ENCODE measurements at regions not wholly inside any gene's neighbourhood (a gene's known extent, or its start where the extent isn't known, plus 50 kb on each side); places are given as distances from the start of the nearest gene placed in this dataset.

DNA sequence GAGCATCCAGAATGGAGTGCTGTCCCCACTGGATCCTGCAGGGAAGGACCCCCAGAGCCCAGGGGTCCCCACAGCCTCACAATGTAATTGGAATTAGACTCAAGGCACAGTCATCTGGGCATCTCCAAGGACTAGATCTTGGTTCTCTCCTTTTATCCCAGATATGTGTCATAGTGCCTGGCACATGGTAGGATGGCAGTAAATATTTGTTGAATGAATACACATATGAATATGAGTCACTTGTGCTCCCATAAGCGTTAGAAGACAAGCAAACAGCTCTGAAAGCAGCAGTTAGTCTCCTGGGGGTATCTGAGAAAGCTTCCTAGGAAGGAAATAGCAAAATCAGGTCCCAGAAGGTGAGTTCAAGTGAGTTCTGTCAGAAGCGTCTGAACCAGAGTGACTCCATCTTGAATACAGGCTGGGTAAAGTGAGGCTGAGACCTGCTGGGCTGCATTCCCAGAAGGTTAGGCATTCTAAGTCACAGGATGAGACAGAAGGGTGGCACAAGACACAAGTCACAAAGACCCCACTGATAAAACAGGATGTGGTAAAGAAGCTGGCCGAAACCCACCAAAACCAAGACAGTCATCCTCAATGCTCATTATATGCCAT, 234.1 kb upstream of the ID2 start:
- DNase-seq (ENCODE audit: low read depth in 2 of 2): no peak

DNA sequence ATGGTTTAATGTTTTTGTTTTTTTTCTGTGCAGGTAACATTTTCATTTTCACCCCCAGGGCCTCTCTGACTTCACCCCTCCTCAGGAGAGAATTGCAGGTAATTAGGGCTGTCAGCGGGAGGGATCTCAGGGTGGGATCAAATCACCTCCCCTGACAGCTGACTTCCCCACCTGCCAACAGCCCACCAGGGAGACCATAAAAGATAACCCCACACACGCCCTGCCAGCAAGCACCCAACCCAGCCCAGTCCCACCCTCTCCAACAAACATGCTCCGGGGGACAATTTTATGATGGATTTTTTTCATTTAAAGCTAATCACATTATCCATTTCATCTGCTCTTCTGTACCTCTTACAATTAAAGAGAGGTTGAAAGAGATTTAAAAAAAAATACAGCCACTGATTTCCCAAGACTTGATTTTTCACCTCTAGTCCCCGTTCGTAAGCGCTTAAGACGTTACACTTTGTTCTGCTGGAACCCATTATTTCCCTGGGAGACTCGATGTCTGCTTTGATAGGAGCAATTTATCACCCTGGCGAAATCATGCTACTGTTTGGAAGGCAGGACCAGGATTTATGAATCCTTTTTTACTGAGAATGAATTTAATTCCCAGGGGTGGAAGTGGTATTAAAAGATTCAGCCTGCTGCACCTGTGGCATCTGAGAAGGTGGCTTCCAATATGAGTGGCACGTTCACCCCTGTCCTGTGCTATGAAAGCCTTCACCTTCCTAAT, 232.9 kb upstream of the ID2 start:
- no peak for DNase-seq (ENCODE audit: low read depth in 2 of 2)

GRCh38 chr2:8451273-8451672, 230.6 kb upstream of the ID2 start:
- no peak for DNase-seq (ENCODE audit: low read depth in 2 of 2)

GRCh38 chr2:8452296-8452695, 229.6 kb upstream of the ID2 start:
- DNase-seq (ENCODE audit: low read depth in 2 of 2): no peak

DNA sequence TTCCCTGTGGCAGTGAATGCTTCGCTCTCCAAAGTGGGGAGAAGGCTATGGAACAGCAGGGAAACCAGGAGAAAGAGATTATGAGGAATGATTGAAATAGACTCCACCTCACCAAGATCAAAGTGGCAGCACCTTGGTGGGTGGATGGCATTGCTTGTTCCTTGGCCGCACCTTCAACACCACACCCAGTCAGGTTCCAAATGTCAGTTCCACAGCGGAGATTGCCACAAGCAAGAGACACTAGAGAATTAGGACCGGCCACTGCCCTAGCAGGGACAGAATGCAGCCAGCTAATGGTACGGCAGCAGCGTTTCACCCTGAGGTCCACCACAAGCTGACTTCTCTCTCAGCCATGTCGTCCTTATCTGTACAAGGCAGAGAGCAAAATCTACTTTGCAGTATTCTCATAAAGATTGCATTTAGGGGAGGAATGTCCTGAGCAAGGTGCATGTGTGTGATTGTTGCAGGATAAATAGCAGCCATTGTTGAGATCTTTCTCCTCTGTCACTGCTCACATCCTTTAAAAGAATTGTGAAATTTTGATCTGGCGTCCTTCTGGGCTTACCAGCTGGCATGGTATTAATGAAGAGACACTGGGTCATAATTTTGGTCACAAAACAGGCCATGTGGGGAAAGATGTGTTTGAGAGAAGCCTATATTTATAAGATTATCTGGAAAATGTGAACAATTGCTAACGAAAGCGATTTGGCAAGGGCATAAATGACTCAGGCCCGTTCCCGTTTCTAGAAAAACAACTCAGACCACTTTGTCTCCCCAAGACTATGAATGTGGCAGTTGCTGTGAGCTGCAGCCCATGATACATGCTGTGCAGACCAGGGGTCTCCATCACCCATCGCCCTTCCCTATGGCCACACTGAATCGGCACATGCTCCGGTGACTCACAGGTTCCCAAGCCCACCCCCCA, 228.6 kb upstream of the ID2 start:
- DNase-seq (ENCODE audit: low read depth in 2 of 2): no peak

DNA sequence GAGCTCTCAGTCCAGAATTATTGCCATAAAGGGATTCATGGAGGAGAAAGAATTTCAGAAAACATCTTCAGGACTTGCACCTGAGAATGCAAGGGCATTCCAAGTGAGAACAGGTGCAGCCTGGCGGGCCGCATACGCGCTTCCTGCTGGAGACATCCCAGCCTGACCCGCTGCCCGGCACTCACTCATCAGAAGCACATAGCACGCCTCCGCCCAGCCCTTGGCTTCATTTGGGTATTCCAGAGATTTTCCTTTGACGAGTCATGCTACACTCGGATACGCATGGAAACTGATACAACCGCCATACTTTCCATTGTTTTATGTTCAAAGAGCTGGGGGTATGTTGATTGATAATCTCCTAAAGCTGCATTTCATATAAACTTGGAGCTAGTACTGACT, 228.0 kb upstream of the ID2 start:
- no peak for DNase-seq (ENCODE audit: low read depth in 2 of 2)

DNA sequence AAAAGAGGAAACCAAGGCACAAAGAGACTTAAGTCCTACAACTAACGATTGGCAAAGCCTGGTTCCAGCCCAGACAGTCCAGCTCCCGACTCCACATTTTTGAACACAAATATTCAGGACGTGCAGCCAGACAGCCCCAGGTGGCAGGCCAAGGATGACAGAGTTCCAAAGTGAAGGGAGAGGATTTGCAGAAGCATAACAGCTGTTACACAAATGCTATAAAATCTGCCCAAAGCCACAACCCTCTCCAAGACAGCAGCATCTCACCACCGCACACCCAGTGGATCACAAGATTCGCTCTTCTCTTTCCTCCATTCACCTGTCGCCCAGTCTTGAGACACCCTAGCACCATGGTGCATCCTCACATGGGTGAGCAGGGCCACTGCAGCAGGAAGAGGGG, 227.1 kb upstream of the ID2 start:
- DNase-seq (ENCODE audit: low read depth in 2 of 2): no peak

DNA sequence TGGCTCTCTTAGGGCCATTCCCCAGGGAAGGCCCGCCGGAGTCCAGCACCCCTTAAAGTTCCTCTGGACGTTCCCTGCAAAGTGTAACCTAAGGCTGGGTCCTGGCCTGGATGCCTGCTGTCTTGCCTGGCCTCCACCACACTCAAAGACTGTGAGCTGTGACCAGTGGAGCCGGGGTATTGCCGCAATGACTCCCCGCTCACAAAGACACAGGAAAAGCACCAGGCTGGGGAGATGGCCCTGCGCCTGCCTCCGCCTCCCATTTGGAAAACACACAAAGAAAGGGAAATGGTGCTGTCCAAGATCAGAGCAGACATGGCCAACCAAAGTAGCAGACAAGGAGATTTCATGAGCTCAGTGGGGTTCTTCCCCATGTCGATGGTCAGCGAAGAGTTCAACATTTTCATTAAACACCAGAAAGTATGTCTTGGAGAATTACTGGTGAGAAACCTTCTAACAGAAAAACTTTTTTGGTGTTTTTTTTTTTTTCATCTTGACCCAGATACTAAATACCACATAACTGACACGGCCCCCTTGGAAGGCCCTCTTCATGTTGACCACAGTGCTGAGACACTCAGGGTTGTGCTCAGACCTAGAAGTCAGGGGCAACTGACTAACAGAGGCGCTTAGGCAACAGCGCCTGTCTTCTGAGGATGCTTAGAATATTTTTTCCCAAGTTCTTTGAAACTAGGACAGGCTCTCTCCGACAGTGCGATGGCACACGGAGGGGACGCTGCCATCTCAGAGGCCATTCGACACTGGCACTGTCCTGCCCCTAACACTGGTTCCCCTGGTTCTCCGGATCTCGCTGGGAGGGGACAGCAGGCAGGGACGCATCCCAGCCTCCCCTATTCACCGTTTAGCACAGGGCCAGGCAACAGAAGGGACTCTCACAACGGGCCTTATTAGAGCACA, 226.4 kb upstream of the ID2 start:
- no peak for DNase-seq (ENCODE audit: low read depth in 2 of 2)

- no peak for DNase-seq (ENCODE audit: low read depth in 2 of 2)
These were observed 225.4 kb upstream of the ID2 start for GRCh38 chr2:8456151-8457091.

GRCh38 chr2:8457092-8457481, 224.8 kb upstream of the ID2 start:
- DNase-seq (ENCODE audit: low read depth in 2 of 2): no peak

- no peak for DNase-seq (ENCODE audit: low read depth in 2 of 2)
These were observed 224.0 kb upstream of the ID2 start for GRCh38 chr2:8457699-8458502.

GRCh38 chr2:8458503-8459459, 223.1 kb upstream of the ID2 start:
- no peak for DNase-seq (ENCODE audit: low read depth in 2 of 2)

DNA sequence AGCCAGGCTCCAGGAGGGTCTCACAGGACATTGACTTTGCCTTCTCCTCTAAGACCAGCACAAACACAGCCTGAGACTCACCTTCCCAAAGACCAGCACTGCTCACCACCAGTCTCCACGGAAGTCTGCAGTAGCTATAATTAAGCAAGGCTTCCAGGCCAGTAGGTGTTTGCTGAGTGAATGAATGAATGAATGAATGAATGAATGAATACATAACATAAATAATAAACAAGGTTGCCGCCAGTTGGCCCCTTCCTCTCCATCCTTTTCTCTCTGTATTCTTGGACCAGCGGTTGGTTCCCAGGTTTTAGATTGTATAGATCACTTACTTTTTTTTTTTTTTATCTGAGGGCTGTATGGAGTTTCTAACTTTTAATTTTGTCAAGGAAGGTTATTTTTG, 222.4 kb upstream of the ID2 start:
- no peak for DNase-seq (ENCODE audit: low read depth in 2 of 2)

DNA sequence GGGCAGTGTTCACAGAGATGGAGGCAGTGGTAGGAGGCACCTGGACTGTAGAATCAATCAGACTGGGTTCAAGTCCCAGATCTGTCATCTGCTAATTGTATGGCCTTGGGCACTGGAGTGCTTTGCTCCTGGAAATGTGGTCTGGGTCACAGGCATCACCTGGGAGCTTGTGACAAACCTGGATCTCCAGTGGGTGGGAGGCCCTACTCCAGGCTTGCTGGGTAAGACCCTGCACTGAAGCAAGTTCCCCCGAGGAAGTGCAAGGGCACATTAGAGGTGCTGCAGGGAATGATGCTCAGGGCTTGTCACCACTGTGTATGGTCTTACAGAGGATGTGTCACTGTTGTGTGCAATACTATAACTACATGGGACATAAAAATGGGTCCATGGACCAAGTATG, 220.5 kb upstream of the ID2 start:
- no peak for DNase-seq (ENCODE audit: low read depth in 2 of 2)

DNA sequence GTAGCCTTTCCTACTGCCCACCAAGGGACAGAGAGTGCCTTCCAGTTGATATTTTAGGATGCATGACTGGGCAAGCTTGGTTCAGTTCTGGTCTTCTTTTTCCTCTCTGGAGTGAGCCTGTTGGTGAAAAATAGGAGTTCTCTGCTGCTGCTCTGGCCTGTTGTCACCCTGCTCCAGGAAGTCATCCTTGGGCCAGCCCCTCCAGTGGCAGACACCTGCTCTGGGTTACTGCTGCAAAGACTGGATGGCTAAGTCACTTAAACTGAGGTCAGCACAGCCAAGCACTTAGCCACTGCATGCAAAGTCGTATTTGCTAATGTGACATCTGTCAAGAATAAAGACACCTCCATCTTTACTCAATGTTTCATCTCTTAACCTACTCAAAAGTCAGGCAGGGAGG, 219.6 kb upstream of the ID2 start:
- DNase-seq (ENCODE audit: low read depth in 2 of 2): no peak

DNA sequence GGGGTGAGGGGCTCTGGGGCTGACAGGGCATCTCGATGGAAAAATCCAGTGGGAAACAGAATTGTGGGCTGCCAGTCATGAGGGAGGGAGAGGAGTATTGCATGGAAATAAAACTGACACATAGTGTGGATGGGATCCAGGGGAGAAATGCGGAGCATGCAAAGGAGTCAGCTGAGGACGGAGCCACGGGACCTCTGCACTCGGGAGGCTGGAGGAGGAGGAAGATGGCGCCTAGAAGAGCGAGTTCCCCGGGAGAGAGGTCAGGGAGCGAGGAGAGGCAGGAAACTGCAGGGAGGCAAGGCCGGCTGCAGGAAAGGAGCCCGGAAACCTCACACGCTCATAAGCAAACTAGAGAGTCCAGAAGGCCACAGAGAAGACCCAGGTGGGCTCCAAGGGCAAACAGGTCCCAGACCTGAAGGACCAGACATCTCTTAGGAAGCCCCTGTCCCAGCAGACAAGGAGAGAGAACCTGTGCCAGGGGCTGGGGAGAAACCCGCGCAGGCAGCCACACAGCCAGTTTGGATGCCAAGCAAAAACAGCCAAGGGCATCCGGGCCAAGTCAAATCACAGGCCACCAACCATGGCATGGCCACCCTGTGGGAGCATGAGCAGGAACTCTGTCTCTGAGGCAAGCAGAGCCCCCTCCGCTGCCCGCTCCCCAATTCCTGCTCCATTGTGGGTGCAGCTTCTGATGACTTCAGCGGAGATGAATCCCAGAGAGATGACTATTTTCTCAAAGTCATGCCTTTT, 218.8 kb upstream of the ID2 start:
- DNase-seq (ENCODE audit: low read depth in 2 of 2): no peak

GRCh38 chr2:8465560-8465959, 216.3 kb upstream of the ID2 start:
- DNase-seq (ENCODE audit: low read depth in 2 of 2): no peak
